ENCODE measurements at regions not wholly inside any gene's neighbourhood (a gene's known extent, or its start where the extent isn't known, plus 50 kb on each side); places are given as distances from the start of the nearest gene placed in this dataset.

- no peak for DNase-seq (ENCODE audit: low read depth, low spot score)
Observed at GRCh38 chr13:53847502-53847901, 818.9 kb downstream of the OLFM4 start.

GRCh38 chr13:53848366-53848961 is 819.9 kb downstream of the OLFM4 start:
- DNase-seq (ENCODE audit: low read depth, low spot score) = no peak

GRCh38 chr13:53854321-53854720 is 825.7 kb downstream of the OLFM4 start:
- no peak for DNase-seq (ENCODE audit: low read depth, low spot score)

GRCh38 chr13:53856573-53857195 is 828.1 kb downstream of the OLFM4 start:
- DNase-seq (ENCODE audit: low read depth, low spot score) = no peak

- DNase-seq (ENCODE audit: low read depth, low spot score) = no peak
Observed at GRCh38 chr13:53863520-53863919, 834.9 kb downstream of the OLFM4 start.

- DNase-seq (ENCODE audit: low read depth, low spot score) = no peak
Observed at GRCh38 chr13:53873558-53873957, 844.9 kb downstream of the OLFM4 start.

GRCh38 chr13:53878861-53879260 is 850.2 kb downstream of the OLFM4 start:
- no peak for DNase-seq (ENCODE audit: low read depth, low spot score)

- no peak for DNase-seq (ENCODE audit: low read depth, low spot score)
Observed at GRCh38 chr13:53885997-53886396, 857.4 kb downstream of the OLFM4 start.

GRCh38 chr13:53890696-53891095 is 862.1 kb downstream of the OLFM4 start:
- DNase-seq (ENCODE audit: low read depth, low spot score) = no peak

GRCh38 chr13:53901593-53901992 is 873.0 kb downstream of the OLFM4 start:
- DNase-seq (ENCODE audit: low read depth, low spot score) = no peak

GRCh38 chr13:53907891-53908290 is 879.3 kb downstream of the OLFM4 start:
- DNase-seq (ENCODE audit: low read depth, low spot score) = no peak

- no peak for DNase-seq (ENCODE audit: low read depth, low spot score)
Observed at GRCh38 chr13:53920916-53921315, 892.3 kb downstream of the OLFM4 start.

GRCh38 chr13:53921473-53921872 is 892.9 kb downstream of the OLFM4 start:
- DNase-seq (ENCODE audit: low read depth, low spot score) = no peak

- DNase-seq (ENCODE audit: low read depth, low spot score) = no peak
Observed at GRCh38 chr13:53941588-53942190, 913.1 kb downstream of the OLFM4 start.

GRCh38 chr13:53946500-53946899 is 917.9 kb downstream of the OLFM4 start:
- DNase-seq (ENCODE audit: low read depth, low spot score) = no peak

GRCh38 chr13:53953183-53953582 is 924.6 kb downstream of the OLFM4 start:
- DNase-seq (ENCODE audit: low read depth, low spot score) = no peak

Data from brain pericyte (primary cell).